Dendritic cell treated with granulocyte-macrophage colony-stimulating factor and Interleukin-4, amounts not matched to agents 40 ng/mL and 50 ng/mL, for 4 days (primary cell): ENCODE measurements at regions not wholly inside any gene's neighbourhood (a gene's known extent, or its start where the extent isn't known, plus 50 kb on each side); places are given as distances from the start of the nearest gene placed in this dataset.

Experiments used
- H3K27ac Mint-ChIP-seq: one replicate; pipeline ENCODE4 v1.8.0; 2022; ENCODE audit warnings: mild to moderate bottlenecking, mixed read lengths
- H3K27me3 Mint-ChIP-seq: one replicate; pipeline ENCODE4 v1.8.0; 2022; ENCODE audit warnings: mild to moderate bottlenecking, mixed read lengths
- H3K36me3 Mint-ChIP-seq: one replicate; pipeline ENCODE4 v1.8.0; 2022; ENCODE audit warnings: low read depth, mixed read lengths
- H3K4me1 Mint-ChIP-seq: one replicate; pipeline ENCODE4 v1.8.0; 2022; ENCODE audit warnings: low read depth, mixed read lengths
- H3K4me3 Mint-ChIP-seq: one replicate; pipeline ENCODE4 v1.8.0; 2022; ENCODE audit warnings: mild to moderate bottlenecking, moderate library complexity, mixed read lengths
- H3K9me3 Mint-ChIP-seq: one replicate; pipeline ENCODE4 v1.8.0; 2022; ENCODE audit warnings: mixed read lengths
- intact Hi-C: fragments of 100-400 bp; cut with micrococcal nuclease; formaldehyde crosslinking; loops from one replicate; pipeline ENCODE4 v1.15.0; 2022

- H3K9me3 Mint-ChIP-seq, result no peaks in the 10 kb centered on the region
- intact Hi-C loops, result no loop called here
Measured at GRCh38 chr9:29793970-29794369, 2220.7 kb upstream of the C9orf72 start.

DNA sequence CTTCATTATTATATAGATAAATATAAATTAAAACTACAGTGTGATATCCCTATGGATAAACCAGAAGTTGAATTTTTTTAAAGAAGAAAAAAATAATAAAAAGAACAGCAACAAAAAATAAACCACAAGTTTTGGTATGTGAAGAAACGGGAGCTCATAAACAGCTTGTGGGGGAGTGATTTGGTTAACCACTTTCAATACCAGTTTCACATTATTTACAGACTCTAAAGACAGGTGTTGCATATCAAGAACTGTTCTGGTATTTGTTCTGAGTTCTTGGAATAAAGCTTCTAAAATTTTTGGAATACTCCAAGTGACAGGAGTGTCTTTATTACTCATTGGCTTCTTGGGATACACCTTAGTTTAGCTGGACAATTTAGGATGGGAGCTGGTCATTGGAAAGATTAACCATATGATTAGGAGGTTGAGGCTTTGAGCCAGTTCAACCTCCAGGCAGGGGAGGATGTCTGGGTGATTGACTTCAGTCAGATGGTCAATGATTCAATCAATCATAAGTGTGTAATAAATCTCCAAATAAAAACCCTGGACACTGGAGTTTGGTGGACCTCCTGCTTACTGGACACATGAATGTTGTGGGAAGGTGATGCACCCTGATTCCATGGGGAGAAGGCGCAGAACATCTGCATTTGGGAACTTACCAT, 2223.1 kb upstream of the C9orf72 start:
- no peak overlapping the region for H3K27ac Mint-ChIP-seq

More at GRCh38 chr9:29793970-29794369, 2220.7 kb upstream of the C9orf72 start:
- H3K36me3 Mint-ChIP-seq, result no peaks in the 10 kb centered on the region
- H3K4me1 Mint-ChIP-seq, result no peaks in the 10 kb centered on the region
- H3K27me3 Mint-ChIP-seq, result no peaks in the 10 kb centered on the region
- H3K27ac Mint-ChIP-seq, result no peak overlapping the region
- H3K4me3 Mint-ChIP-seq, result no peak overlapping the region

DNA sequence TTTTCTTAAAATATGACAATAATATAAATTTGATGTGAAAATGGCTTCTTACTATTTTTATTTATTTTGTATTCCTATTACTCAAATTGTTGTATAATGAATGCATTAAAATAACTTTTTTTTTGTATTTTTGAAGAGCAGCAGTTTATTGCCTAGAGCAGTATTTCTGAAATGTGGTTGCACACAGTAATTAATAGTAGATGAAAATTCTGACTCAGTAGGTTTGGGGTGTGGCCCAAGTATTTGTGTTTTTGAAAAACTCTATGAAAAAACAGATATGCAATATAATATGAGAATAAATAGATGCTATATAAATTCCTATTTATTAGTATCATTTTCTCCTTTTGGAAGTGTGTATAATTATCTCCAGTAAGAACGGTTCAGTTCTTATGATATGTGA, 2225.3 kb upstream of the C9orf72 start:
- no peaks in the 10 kb centered on the region for H3K27me3 Mint-ChIP-seq
- no peak overlapping the region for H3K4me3 Mint-ChIP-seq
- intact Hi-C loops, result no loop called here
- peaks cover 5% of the 10 kb centered on the region for H3K9me3 Mint-ChIP-seq
- H3K27ac Mint-ChIP-seq, result no peak overlapping the region
- no peaks in the 10 kb centered on the region for H3K4me1 Mint-ChIP-seq
- H3K36me3 Mint-ChIP-seq, result no peaks in the 10 kb centered on the region

More for the DNA sequence above, 2223.1 kb upstream of the C9orf72 start:
- H3K9me3 Mint-ChIP-seq, result peaks cover 5% of the 10 kb centered on the region
- H3K4me1 Mint-ChIP-seq, result no peaks in the 10 kb centered on the region
- intact Hi-C loops, result no loop called here
- no peak overlapping the region for H3K4me3 Mint-ChIP-seq
- H3K36me3 Mint-ChIP-seq, result no peaks in the 10 kb centered on the region
- no peaks in the 10 kb centered on the region for H3K27me3 Mint-ChIP-seq

- Mint-ChIP-seq H3K27ac (no peak overlapping the region), H3K36me3 (no peaks in the 10 kb centered on the region), H3K27me3 (no peaks in the 10 kb centered on the region), H3K9me3 (peaks cover 5% of the 10 kb centered on the region), H3K4me1 (no peaks in the 10 kb centered on the region), H3K4me3 (no peak overlapping the region)
- intact Hi-C loops, result no loop called here
Measured at GRCh38 chr9:29799227-29799626, 2225.9 kb upstream of the C9orf72 start.

DNA sequence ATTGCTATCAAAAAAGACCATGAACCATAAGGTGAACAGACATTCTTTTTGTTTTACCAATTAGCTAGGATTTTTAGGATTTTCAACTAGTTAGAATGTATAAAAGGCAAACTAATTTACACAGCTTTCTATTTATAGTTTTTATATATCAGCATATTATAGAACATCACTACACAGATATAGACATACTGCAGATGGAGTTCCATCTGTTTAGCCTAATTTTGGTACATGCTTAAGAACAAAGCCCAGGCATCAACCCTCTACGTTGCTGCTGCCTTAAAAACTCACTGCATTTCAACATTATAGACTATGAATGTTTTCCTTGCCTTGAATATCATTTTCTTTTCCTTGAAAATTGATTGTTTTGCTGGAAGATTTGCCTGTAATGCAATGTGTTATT, 2227.5 kb upstream of the C9orf72 start:
- no peak overlapping the region for H3K4me3 Mint-ChIP-seq
- H3K27ac Mint-ChIP-seq, result no peak overlapping the region
- no peaks in the 10 kb centered on the region for H3K27me3 Mint-ChIP-seq
- no peaks in the 10 kb centered on the region for H3K36me3 Mint-ChIP-seq
- peaks cover 5% of the 10 kb centered on the region for H3K9me3 Mint-ChIP-seq
- intact Hi-C loops, result no loop called here
- H3K4me1 Mint-ChIP-seq, result no peaks in the 10 kb centered on the region

GRCh38 chr9:29802454-29802853, 2229.2 kb upstream of the C9orf72 start:
- Mint-ChIP-seq H3K4me1 (no peaks in the 10 kb centered on the region), H3K27ac (no peak overlapping the region), H3K27me3 (no peaks in the 10 kb centered on the region), H3K9me3 (peaks cover 12% of the 10 kb centered on the region), H3K4me3 (no peak overlapping the region), H3K36me3 (no peaks in the 10 kb centered on the region)
- intact Hi-C loops, result no loop called here

- Mint-ChIP-seq H3K4me3 (no peak overlapping the region), H3K36me3 (no peaks in the 10 kb centered on the region), H3K27ac (no peak overlapping the region), H3K4me1 (no peaks in the 10 kb centered on the region), H3K27me3 (no peaks in the 10 kb centered on the region), H3K9me3 (peaks cover 28% of the 10 kb centered on the region)
- intact Hi-C loops, result no loop called here
Measured at GRCh38 chr9:29806937-29807618, 2233.8 kb upstream of the C9orf72 start.

GRCh38 chr9:29816954-29817703, 2243.8 kb upstream of the C9orf72 start:
- H3K4me3 Mint-ChIP-seq, result no peak overlapping the region
- H3K27ac Mint-ChIP-seq, result no peak overlapping the region

GRCh38 chr9:29822458-29822857, 2249.2 kb upstream of the C9orf72 start:
- H3K36me3 Mint-ChIP-seq, result no peaks in the 10 kb centered on the region
- H3K4me1 Mint-ChIP-seq, result no peaks in the 10 kb centered on the region
- peaks cover 33% of the 10 kb centered on the region for H3K9me3 Mint-ChIP-seq
- no peak overlapping the region for H3K27ac Mint-ChIP-seq
- no peak overlapping the region for H3K4me3 Mint-ChIP-seq
- intact Hi-C loops, result no loop called here
- H3K27me3 Mint-ChIP-seq, result no peaks in the 10 kb centered on the region

More at GRCh38 chr9:29816954-29817703, 2243.8 kb upstream of the C9orf72 start:
- Mint-ChIP-seq H3K4me1 (no peaks in the 10 kb centered on the region), H3K27me3 (no peaks in the 10 kb centered on the region), H3K9me3 (peaks cover 63% of the 10 kb centered on the region), H3K36me3 (no peaks in the 10 kb centered on the region)
- intact Hi-C loops, result no loop called here

DNA sequence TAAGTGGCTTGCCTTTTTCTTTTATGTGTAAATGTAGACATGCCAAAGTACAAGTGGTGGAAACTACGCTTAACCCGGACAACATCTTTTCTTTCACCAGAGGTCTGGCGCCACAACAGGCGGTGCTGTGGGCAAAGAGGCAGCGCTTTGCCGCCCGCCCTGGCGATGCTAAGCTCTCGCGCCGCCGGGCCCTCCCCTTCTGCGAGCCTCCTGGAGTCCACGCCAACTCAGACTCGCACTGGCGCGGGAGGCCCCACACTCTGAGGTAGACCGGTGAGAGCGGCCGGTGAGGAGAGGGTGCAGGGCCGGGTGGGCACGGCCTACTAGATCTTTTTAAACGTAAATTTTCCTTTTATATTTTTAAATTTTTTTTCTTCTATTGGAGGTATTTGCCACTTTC, 2253.1 kb upstream of the C9orf72 start:
- no peak overlapping the region for H3K4me3 Mint-ChIP-seq
- no peaks in the 10 kb centered on the region for H3K27me3 Mint-ChIP-seq
- no peak overlapping the region for H3K27ac Mint-ChIP-seq
- H3K36me3 Mint-ChIP-seq, result no peaks in the 10 kb centered on the region
- H3K9me3 Mint-ChIP-seq, result no peaks in the 10 kb centered on the region
- intact Hi-C loops, result no loop called here
- no peaks in the 10 kb centered on the region for H3K4me1 Mint-ChIP-seq

GRCh38 chr9:29830821-29831220, 2257.5 kb upstream of the C9orf72 start:
- Mint-ChIP-seq H3K36me3 (no peaks in the 10 kb centered on the region), H3K9me3 (no peaks in the 10 kb centered on the region), H3K4me1 (no peaks in the 10 kb centered on the region), H3K27ac (no peak overlapping the region), H3K4me3 (no peak overlapping the region), H3K27me3 (no peaks in the 10 kb centered on the region)
- intact Hi-C loops, result no loop called here

GRCh38 chr9:29838491-29839020, 2265.3 kb upstream of the C9orf72 start:
- intact Hi-C loops, result no loop called here
- Mint-ChIP-seq H3K27ac (no peak overlapping the region), H3K4me1 (no peaks in the 10 kb centered on the region), H3K4me3 (no peak overlapping the region), H3K27me3 (no peaks in the 10 kb centered on the region), H3K9me3 (no peaks in the 10 kb centered on the region), H3K36me3 (no peaks in the 10 kb centered on the region)

DNA sequence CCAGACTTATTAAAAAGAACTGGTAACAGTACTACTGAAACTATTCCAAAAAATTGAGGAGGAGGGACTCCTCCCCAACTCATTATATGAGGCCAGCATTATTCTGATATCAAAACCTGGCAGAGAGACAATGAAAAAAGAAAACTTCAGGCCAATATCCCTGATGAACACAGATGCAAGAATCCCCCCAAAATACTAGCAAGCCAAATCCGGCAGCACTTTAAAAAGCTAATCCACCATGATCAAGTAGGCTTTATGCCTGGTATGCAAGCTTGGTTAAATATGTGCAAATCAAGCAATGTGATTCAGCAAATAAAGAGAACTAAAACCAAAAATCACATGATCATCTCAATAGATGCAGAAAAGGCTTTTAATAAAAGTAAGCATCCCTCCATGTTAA, 2271.0 kb upstream of the C9orf72 start:
- intact Hi-C loops, result no loop called here
- H3K4me3 Mint-ChIP-seq, result no peak overlapping the region

DNA sequence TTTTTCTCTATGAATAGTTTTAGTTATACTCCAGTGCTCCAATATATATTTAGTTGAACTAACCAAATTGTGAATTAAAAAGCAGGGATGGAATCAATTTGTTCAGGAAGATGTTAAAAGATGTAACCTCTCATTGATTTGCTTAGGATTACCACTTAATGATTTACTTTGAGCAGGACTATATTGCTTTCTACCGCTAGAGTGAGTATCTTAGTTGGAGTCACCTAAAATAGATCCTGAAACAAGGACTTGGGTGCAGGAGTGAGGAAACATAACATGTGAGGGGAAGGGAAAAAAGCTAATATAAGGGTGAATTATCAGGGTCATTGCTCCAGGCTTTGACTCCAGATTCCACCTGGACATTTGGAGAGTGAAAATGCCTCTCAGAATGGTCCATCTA, 2277.4 kb upstream of the C9orf72 start:
- H3K4me3 Mint-ChIP-seq, result no peak overlapping the region
- H3K36me3 Mint-ChIP-seq, result no peaks in the 10 kb centered on the region
- H3K27ac Mint-ChIP-seq, result no peak overlapping the region
- intact Hi-C loops, result no loop called here
- no peaks in the 10 kb centered on the region for H3K9me3 Mint-ChIP-seq
- H3K4me1 Mint-ChIP-seq, result no peaks in the 10 kb centered on the region
- no peaks in the 10 kb centered on the region for H3K27me3 Mint-ChIP-seq

More for the DNA sequence above, 2271.0 kb upstream of the C9orf72 start:
- Mint-ChIP-seq H3K36me3 (no peaks in the 10 kb centered on the region), H3K4me1 (no peaks in the 10 kb centered on the region), H3K27me3 (no peaks in the 10 kb centered on the region), H3K27ac (no peak overlapping the region), H3K9me3 (no peaks in the 10 kb centered on the region)
